Loucy (cell line): ENCODE measurements at regions not wholly inside any gene's neighbourhood (a gene's known extent, or its start where the extent isn't known, plus 50 kb on each side); places are given as distances from the start of the nearest gene placed in this dataset.

Source experiments
- EZH2phosphoT487 ChIP-seq: fragments of 200-600 bp; IDR thresholded peaks from 2 replicates; pipeline ENCODE4 v1.6.1; 2018; ENCODE audit warnings: antibody characterized with exemption, mild to moderate bottlenecking, moderate library complexity, borderline replicate concordance
- TF ChIP-seq, protein P1 (sequence below): fragments of 200-600 bp; sonication (generic); conservative IDR thresholded peaks from 2 replicates; pipeline ENCODE4 v1.5.1; 2014; ENCODE audit warnings: mild to moderate bottlenecking, antibody characterized with exemption, low read length

- TF ChIP-seq, protein P1, sequence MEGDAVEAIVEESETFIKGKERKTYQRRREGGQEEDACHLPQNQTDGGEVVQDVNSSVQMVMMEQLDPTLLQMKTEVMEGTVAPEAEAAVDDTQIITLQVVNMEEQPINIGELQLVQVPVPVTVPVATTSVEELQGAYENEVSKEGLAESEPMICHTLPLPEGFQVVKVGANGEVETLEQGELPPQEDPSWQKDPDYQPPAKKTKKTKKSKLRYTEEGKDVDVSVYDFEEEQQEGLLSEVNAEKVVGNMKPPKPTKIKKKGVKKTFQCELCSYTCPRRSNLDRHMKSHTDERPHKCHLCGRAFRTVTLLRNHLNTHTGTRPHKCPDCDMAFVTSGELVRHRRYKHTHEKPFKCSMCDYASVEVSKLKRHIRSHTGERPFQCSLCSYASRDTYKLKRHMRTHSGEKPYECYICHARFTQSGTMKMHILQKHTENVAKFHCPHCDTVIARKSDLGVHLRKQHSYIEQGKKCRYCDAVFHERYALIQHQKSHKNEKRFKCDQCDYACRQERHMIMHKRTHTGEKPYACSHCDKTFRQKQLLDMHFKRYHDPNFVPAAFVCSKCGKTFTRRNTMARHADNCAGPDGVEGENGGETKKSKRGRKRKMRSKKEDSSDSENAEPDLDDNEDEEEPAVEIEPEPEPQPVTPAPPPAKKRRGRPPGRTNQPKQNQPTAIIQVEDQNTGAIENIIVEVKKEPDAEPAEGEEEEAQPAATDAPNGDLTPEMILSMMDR: no peak
- no peak for TF ChIP-seq EZH2phosphoT487
Measured at GRCh38 chr15:62854420-62855084, 188.0 kb upstream of the TPM1 start.
